GM12872 (cell line): ENCODE measurements at regions not wholly inside any gene's neighbourhood (a gene's known extent, or its start where the extent isn't known, plus 50 kb on each side); places are given as distances from the start of the nearest gene placed in this dataset.

Experiments
- CTCF ChIP-seq: IDR thresholded peaks from 3 replicates; pipeline ENCODE4 v1.5.1; 2011; ENCODE audit warnings: low read depth, mild to moderate bottlenecking, low read length, moderate library complexity; ENCODE audit not compliant: insufficient read depth

- no peak for TF ChIP-seq CTCF
These were observed 726.0 kb downstream of the C4orf33 start for GRCh38 chr4:129821963-129822362.

- no peak for TF ChIP-seq CTCF
These were observed 726.7 kb downstream of the C4orf33 start for GRCh38 chr4:129822701-129823100.

GRCh38 chr4:129823105-129823504 lies 727.2 kb downstream of the C4orf33 start:
- no peak for TF ChIP-seq CTCF

- TF ChIP-seq CTCF = no peak
These were observed 733.4 kb downstream of the C4orf33 start for GRCh38 chr4:129829373-129829772.

GRCh38 chr4:129839687-129840086 lies 743.7 kb downstream of the C4orf33 start:
- no peak for TF ChIP-seq CTCF

GRCh38 chr4:129842096-129842495 lies 746.1 kb downstream of the C4orf33 start:
- no peak for TF ChIP-seq CTCF

GRCh38 chr4:129852434-129852833 lies 756.5 kb downstream of the C4orf33 start:
- TF ChIP-seq CTCF = no peak

- TF ChIP-seq CTCF = no peak
These were observed 766.5 kb downstream of the C4orf33 start for GRCh38 chr4:129862461-129862860.
